SK-N-SH (cell line): ENCODE measurements at regions not wholly inside any gene's neighbourhood (a gene's known extent, or its start where the extent isn't known, plus 50 kb on each side); places are given as distances from the start of the nearest gene placed in this dataset.
"Not testable (repeated sequence)": the region's sequence is repeated elsewhere in the genome, so short reads cannot be mapped to it uniquely, and the experiment has no call there.

Experiments used
- CTCF ChIA-PET: fragments of 300-600, 350-600 bp; formaldehyde crosslinking; extraction: SDS; loops from one replicate; lab custom pipeline; 2021; lab: Yijun Ruan, JAX
- POLR2A ChIA-PET: fragments of 350-600 bp; sonication (Branson Sonifier 250); formaldehyde crosslinking; extraction: SDS; loops from one replicate; lab custom pipeline; 2020; ENCODE audit warnings: antibody characterized with exemption, inconsistent platforms; lab: Yijun Ruan, JAX
- DNase-seq: peaks from one replicate; pipeline ENCODE4 v3.0.0; 2012
- H2AFZ ChIP-seq: fragments of 200-600 bp; sonication (generic); 2 replicates; pipeline ENCODE4 v1.8.1; 2016; ENCODE audit warnings: antibody characterized with exemption, mild to moderate bottlenecking, low read depth
- H3F3A ChIP-seq: fragments of 200-600 bp; sonication (generic); replicated peaks from 2 replicates; pipeline ENCODE3; 2016; ENCODE audit warnings: antibody characterized with exemption, mild to moderate bottlenecking; ENCODE audit not compliant: insufficient read depth
- H3K27ac ChIP-seq, 2 experiments: fragments of 200-500 bp in 1 of 2; fragments of 200-600 bp in 1 of 2; sonication (Bioruptor generic) in 1 of 2; sonication (generic), shearing (Covaris generic) in 1 of 2; 2 replicates each; pipeline versions ENCODE4 v1.5.1 to v1.6.1; 2014 to 2016; ENCODE audit warnings: low read depth in 2 of 2, inconsistent platforms in 1 of 2, low read length in 1 of 2, mild to moderate bottlenecking in 1 of 2, mixed read lengths in 1 of 2
- H3K27me3 ChIP-seq: fragments of 200-600 bp; sonication (generic), shearing (Covaris generic); 2 replicates; pipeline ENCODE4 v1.6.1; 2016; ENCODE audit warnings: mixed run types; ENCODE audit not compliant: insufficient read depth
- H3K36me3 ChIP-seq, 2 experiments: fragments of 200-500 bp in 1 of 2; fragments of 200-600 bp in 1 of 2; sonication (Bioruptor generic) in 1 of 2; sonication (generic) in 1 of 2; replicated peaks in 1 of 2; 2 replicates each; pipeline versions ENCODE3 to v1.5.1; 2014 to 2016; ENCODE audit warnings: low read length in 1 of 2, mild to moderate bottlenecking in 1 of 2; ENCODE audit not compliant: insufficient read depth in 2 of 2, control insufficient read depth in 1 of 2
- H3K4me1 ChIP-seq, 2 experiments: fragments of 200-500 bp in 1 of 2; fragments of 200-600 bp in 1 of 2; sonication (Bioruptor generic) in 1 of 2; sonication (generic), shearing (Covaris generic) in 1 of 2; 2 replicates each; pipeline versions ENCODE4 v1.5.1 to v1.6.1; 2014 to 2016; ENCODE audit warnings: low read depth in 1 of 2, low read length in 1 of 2, mixed run types in 1 of 2; ENCODE audit not compliant: insufficient read depth in 2 of 2, control insufficient read depth in 1 of 2
- H3K4me2 ChIP-seq: fragments of 200-600 bp; sonication (generic), shearing (Covaris generic); 2 replicates; pipeline ENCODE4 v1.6.1; 2017; ENCODE audit warnings: mixed run types
- H3K4me3 ChIP-seq, 2 experiments: fragments of 200-500 bp in 1 of 2; fragments of 200-600 bp in 1 of 2; sonication (Bioruptor generic) in 1 of 2; sonication (generic), shearing (Covaris generic) in 1 of 2; 2 replicates each; pipeline versions ENCODE4 v1.5.1 to v1.8.1; 2014 to 2016; ENCODE audit warnings: low read depth in 2 of 2, inconsistent platforms in 1 of 2, low read length in 1 of 2, mild to moderate bottlenecking in 1 of 2, mixed read lengths in 1 of 2, moderate library complexity in 1 of 2
- H3K79me2 ChIP-seq: fragments of 200-600 bp; sonication (generic); 2 replicates; pipeline ENCODE4 v1.8.1; 2017; ENCODE audit warnings: mild to moderate bottlenecking; ENCODE audit not compliant: insufficient read depth
- H3K9ac ChIP-seq: fragments of 200-600 bp; sonication (generic); 2 replicates; pipeline ENCODE4 v1.6.1; 2017; ENCODE audit warnings: mixed run types
- H3K9me2 ChIP-seq: fragments of 200-600 bp; sonication (generic); 2 replicates; pipeline ENCODE4 v1.6.1; 2017; ENCODE audit warnings: mixed run types
- H3K9me3 ChIP-seq: fragments of 200-600 bp; sonication (generic); 2 replicates; pipeline ENCODE4 v1.6.1; 2017; ENCODE audit warnings: mixed run types, mild to moderate bottlenecking, moderate library complexity
- H4K20me1 ChIP-seq: fragments of 200-600 bp; sonication (generic); 2 replicates; pipeline ENCODE4 v1.6.1; 2017; ENCODE audit warnings: mild to moderate bottlenecking, mixed run types; ENCODE audit not compliant: insufficient read depth
- CTCF ChIP-seq: fragments of 200-600 bp; sonication (generic); IDR thresholded peaks from 2 replicates; pipeline ENCODE4 v1.6.1; 2017; ENCODE audit warnings: antibody characterized with exemption, mild to moderate bottlenecking, moderate library complexity
- EZH2phosphoT487 ChIP-seq: fragments of 200-600 bp; sonication (generic); IDR thresholded peaks from 2 replicates; pipeline ENCODE4 v1.6.1; 2017; ENCODE audit warnings: low read depth, mixed run types, mild to moderate bottlenecking, antibody characterized with exemption, moderate library complexity, borderline replicate concordance
- MXI1 ChIP-seq: IDR thresholded peaks from 2 replicates; pipeline ENCODE4 v1.6.1; 2012; ENCODE audit warnings: mild to moderate bottlenecking, low read depth, low read length, improper control_type of control experiment
- NFIC ChIP-seq: IDR thresholded peaks from 2 replicates; pipeline ENCODE4 v1.4.0; 2012; ENCODE audit warnings: borderline replicate concordance
- NRF1 ChIP-seq: IDR thresholded peaks from 2 replicates; pipeline ENCODE4 v1.6.1; 2012; ENCODE audit warnings: low read depth, mild to moderate bottlenecking, low read length
- RAD21 ChIP-seq: IDR thresholded peaks from 2 replicates; pipeline ENCODE4 v1.6.1; 2012; ENCODE audit warnings: mild to moderate bottlenecking, low read length
- RXRA ChIP-seq: IDR thresholded peaks from 2 replicates; pipeline ENCODE4 v1.4.0; 2012; ENCODE audit warnings: low read depth, mild to moderate bottlenecking, borderline replicate concordance
- SMC3 ChIP-seq: IDR thresholded peaks from 2 replicates; pipeline ENCODE4 v1.6.1; 2012; ENCODE audit warnings: low read depth, low read length, improper control_type of control experiment
- TCF12 ChIP-seq: IDR thresholded peaks from 2 replicates; pipeline ENCODE4 v1.4.0; 2012
- WGBS: methylation state at CpG from one replicate; pipeline ENCODE4 v1.1.6; 2017; ENCODE audit warnings: low lambda C conversion rate; 5-methylcytosine and 5-hydroxymethylcytosine counted together
- TF ChIP-seq, protein P1 (sequence below): fragments of 150-350 bp; IDR thresholded peaks from 2 replicates; pipeline ENCODE4 v1.6.1; 2017; ENCODE audit warnings: antibody characterized with exemption, low read length, low read depth, borderline replicate concordance
- TF ChIP-seq, protein P2 (sequence below): IDR thresholded peaks from 2 replicates; pipeline ENCODE4 v1.6.1; 2012; ENCODE audit warnings: mild to moderate bottlenecking, low read depth, low read length, moderate library complexity

GRCh38 chr6:73978330-73978729 lies 282.3 kb downstream of the CD109 start:
- Histone ChIP-seq H3K79me2 (no peaks in the 10 kb centered on the region), H3K4me1 (no peaks in the 10 kb centered on the region), H2AFZ (no peak overlapping the region), H3K4me2 (no peak overlapping the region), H3K27me3 (0 out of 2 replicates have a peak, but pooled peaks cover under 1% of the 10 kb centered on the region), H3K4me3 (no peak overlapping the region), H3K9me3 (0 out of 2 replicates have a peak, but pooled peaks cover 4% of the 10 kb centered on the region), H3K9ac (no peak overlapping the region), H4K20me1 (no peaks in the 10 kb centered on the region), H3K27ac (no peak overlapping the region), H3K9me2 (no peaks in the 10 kb centered on the region), H3K36me3 (no peaks in the 10 kb centered on the region), H3F3A (no peaks in the 10 kb centered on the region)
- CTCF ChIA-PET = no interaction called here
- POLR2A ChIA-PET = no interaction called here
- DNase-seq = no peak
- 2% methylated on average over 2 of the region's 2 CpGs for WGBS
- no peak for TF ChIP-seq RXRA
- TF ChIP-seq EZH2phosphoT487 = no peak
- no peak for TF ChIP-seq CTCF
- TF ChIP-seq NFIC = no peak
- no peak for TF ChIP-seq RAD21
- no peak for TF ChIP-seq MXI1
- TF ChIP-seq NRF1 = no peak
- no peak for TF ChIP-seq SMC3
- TF ChIP-seq, protein P1, sequence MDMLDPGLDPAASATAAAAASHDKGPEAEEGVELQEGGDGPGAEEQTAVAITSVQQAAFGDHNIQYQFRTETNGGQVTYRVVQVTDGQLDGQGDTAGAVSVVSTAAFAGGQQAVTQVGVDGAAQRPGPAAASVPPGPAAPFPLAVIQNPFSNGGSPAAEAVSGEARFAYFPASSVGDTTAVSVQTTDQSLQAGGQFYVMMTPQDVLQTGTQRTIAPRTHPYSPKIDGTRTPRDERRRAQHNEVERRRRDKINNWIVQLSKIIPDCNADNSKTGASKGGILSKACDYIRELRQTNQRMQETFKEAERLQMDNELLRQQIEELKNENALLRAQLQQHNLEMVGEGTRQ = no peak
- TF ChIP-seq, protein P2, sequence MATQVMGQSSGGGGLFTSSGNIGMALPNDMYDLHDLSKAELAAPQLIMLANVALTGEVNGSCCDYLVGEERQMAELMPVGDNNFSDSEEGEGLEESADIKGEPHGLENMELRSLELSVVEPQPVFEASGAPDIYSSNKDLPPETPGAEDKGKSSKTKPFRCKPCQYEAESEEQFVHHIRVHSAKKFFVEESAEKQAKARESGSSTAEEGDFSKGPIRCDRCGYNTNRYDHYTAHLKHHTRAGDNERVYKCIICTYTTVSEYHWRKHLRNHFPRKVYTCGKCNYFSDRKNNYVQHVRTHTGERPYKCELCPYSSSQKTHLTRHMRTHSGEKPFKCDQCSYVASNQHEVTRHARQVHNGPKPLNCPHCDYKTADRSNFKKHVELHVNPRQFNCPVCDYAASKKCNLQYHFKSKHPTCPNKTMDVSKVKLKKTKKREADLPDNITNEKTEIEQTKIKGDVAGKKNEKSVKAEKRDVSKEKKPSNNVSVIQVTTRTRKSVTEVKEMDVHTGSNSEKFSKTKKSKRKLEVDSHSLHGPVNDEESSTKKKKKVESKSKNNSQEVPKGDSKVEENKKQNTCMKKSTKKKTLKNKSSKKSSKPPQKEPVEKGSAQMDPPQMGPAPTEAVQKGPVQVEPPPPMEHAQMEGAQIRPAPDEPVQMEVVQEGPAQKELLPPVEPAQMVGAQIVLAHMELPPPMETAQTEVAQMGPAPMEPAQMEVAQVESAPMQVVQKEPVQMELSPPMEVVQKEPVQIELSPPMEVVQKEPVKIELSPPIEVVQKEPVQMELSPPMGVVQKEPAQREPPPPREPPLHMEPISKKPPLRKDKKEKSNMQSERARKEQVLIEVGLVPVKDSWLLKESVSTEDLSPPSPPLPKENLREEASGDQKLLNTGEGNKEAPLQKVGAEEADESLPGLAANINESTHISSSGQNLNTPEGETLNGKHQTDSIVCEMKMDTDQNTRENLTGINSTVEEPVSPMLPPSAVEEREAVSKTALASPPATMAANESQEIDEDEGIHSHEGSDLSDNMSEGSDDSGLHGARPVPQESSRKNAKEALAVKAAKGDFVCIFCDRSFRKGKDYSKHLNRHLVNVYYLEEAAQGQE = no peak
- TF ChIP-seq TCF12 = no peak

DNA sequence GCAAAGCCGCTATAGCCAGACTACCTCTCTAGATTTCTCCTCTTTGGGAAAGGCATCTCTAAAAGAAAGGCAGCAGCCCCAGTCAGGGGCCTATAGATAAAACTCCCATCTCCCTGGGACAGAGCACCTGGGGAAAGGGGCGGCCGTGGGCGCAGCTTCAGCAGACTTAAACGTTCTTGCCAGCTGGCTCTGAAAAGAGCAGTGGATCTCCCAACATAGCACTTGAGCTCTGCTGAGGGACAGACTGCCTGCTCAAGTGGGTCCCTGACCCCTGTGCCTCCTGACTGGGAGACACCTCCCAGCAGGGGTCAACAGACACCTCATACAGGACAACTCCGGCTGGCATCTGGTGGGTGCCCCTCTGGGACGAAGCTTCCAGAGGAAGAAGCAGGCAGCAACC lies 276.5 kb downstream of the CD109 start:
- CTCF ChIA-PET, POLR2A ChIA-PET, H3K4me2 ChIP-seq, H3K9me2 ChIP-seq, DNase-seq, H3K9ac ChIP-seq, H3K4me1 ChIP-seq, H4K20me1 ChIP-seq, H3K79me2 ChIP-seq, H3K9me3 ChIP-seq, H3K4me3 ChIP-seq, H3K27ac ChIP-seq, H3K36me3 ChIP-seq, H3F3A ChIP-seq, H2AFZ ChIP-seq: not testable (repeated sequence)
- H3K27me3 ChIP-seq = peaks cover 14% of the 10 kb centered on the region; the same call in 1 of the 2 replicates
- 6% methylated on average over 6 of the region's 7 CpGs for WGBS
